ENCODE measurements at regions not wholly inside any gene's neighbourhood (a gene's known extent, or its start where the extent isn't known, plus 50 kb on each side); places are given as distances from the start of the nearest gene placed in this dataset.
"Not testable (repeated sequence)": the region's sequence is repeated elsewhere in the genome, so short reads cannot be mapped to it uniquely, and the experiment has no call there.

- DNase-seq: no peak
Observed at GRCh38 chr20:59466107-59466815, 138.1 kb upstream of the PHACTR3 start.

- DNase-seq: no peak
Observed at GRCh38 chr20:59468831-59469230, 135.5 kb upstream of the PHACTR3 start.

DNA sequence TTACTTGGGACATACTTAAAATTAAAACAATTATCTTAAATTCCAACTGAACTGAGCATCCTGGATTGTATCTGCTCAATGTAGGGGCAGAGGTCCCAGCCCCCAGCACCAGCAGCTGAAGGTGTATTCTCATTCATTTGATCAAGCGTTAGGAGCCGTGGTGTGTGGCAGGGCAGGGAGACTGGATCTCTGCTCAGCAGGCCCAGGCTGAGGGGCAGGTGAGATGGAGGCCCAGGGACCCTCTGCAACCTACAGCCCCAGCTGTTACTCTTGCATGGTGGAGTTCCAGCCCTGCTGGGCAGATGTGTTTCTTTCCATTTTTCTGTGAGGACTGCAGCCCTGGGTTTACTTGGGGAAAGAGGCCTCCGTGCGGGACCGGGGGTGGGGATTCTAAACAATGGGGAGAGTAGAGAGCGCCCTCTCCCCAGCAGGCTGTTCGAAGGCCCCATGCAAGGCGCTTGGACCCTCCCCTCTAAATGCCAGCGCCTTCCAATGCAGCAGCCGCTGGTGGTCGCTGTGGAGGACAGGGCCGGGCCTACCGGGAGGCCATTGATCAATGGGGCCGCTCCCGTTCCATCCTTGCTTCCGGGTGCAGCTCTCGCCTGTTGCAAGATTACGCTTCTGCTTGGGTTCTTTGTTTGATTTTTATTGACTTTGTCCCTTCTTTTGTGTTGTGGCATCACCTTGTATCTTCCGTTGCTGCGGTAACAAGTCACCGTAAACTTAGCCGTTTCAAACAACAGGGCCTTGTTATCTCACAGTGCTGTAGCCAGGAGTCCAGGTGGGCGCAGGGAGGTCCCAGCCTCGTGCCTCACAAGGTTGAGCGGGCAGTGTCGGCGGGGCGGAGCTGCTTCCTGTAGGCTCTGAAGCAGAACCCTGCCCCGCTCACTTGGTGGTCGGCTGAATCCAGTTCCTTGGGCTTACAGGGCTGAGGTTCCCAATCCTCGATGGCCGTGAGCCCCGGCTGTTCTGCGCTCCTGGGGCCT, 134.8 kb upstream of the PHACTR3 start:
- no peak for DNase-seq

DNA sequence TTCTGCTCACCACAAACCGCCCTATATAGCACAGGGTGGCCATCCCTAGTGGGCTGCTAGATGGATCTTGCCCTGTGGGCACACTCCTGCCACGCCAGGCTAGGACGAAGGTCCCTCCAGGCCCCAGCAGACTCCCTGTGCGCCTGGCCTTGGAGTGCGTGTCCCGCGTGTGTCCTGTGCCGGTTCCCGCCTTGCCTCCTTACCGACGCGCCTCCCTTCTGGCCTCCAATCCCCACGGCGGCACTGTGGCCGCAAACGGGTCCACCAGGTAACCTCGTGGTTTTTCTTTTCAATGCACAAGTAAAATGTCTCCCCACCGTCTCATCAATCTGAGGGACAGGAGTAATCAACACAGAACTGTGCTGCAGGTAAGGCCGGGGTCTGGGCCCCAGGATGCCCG, 133.8 kb upstream of the PHACTR3 start:
- no peak for DNase-seq

- no peak for DNase-seq
Observed at GRCh38 chr20:59471653-59472421, 132.5 kb upstream of the PHACTR3 start.

GRCh38 chr20:59473742-59474141, 130.6 kb upstream of the PHACTR3 start:
- no peak for DNase-seq

- DNase-seq: no peak
Observed at GRCh38 chr20:59481067-59481466, 123.3 kb upstream of the PHACTR3 start.

- no peak for DNase-seq
Observed at GRCh38 chr20:59481477-59482018, 122.8 kb upstream of the PHACTR3 start.

GRCh38 chr20:59482351-59483187, 121.8 kb upstream of the PHACTR3 start:
- no peak for DNase-seq

DNA sequence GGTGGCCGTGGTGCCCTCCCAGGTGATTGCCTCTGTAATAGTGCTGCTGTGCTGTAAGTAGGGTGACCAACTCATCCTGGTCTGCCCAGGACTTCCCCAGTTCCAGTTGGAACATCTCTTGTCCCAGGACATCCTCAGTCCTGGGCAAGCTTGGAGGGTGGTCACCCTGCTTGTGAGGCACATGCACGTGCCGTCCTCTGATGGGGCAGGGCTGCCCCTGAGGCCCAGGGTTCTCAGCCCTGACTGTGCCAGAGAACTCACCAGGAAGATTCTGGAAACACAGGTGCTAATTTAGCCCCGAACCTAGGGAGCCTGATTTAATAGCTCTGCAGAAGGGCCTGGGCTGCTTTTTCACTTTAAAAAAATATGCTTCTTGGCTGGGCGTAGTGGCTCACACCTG, 120.9 kb upstream of the PHACTR3 start:
- DNase-seq: no peak

GRCh38 chr20:59484228-59484627, 120.1 kb upstream of the PHACTR3 start:
- no peak for DNase-seq

GRCh38 chr20:59485576-59486454, 118.5 kb upstream of the PHACTR3 start:
- no peak for DNase-seq

- not testable (repeated sequence) for DNase-seq
Observed at GRCh38 chr20:59488459-59488858, 115.9 kb upstream of the PHACTR3 start.

GRCh38 chr20:59490196-59491004, 113.9 kb upstream of the PHACTR3 start:
- not testable (repeated sequence) for DNase-seq

DNA sequence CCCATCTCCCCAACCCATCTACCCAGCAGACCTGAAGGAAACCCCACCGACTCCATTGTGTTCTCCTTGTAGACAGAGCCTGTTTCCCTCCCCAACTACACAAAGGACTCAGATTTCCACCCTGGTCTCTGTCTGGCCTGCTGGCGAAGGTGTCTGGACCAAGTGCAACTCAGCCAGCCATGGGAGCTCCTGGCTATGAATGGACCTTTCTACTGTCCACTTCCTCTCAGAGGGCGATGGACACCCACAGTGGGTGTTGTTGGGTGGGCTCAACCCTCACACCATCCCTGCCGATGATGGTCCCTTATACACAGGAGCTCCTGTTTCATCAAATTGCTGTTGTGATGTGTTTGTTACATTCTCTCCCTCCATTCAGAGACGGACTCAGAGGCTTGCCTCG, 112.5 kb upstream of the PHACTR3 start:
- DNase-seq: no peak

GRCh38 chr20:59493926-59494325, 110.4 kb upstream of the PHACTR3 start:
- DNase-seq: no peak

- DNase-seq: no peak
Observed at GRCh38 chr20:59495166-59495565, 109.2 kb upstream of the PHACTR3 start.

GRCh38 chr20:59495894-59496510, 108.3 kb upstream of the PHACTR3 start:
- DNase-seq: peak; percentile 62

GRCh38 chr20:59498291-59498690, 106.0 kb upstream of the PHACTR3 start:
- DNase-seq: no peak

Data from fibroblast of skin of abdomen (primary cell).